Spleen (tissue), 11 donors: ENCODE measurements at regions not wholly inside any gene's neighbourhood (a gene's known extent, or its start where the extent isn't known, plus 50 kb on each side); places are given as distances from the start of the nearest gene placed in this dataset.

ENCODE experiments used
- DNase-seq: peaks from one replicate; pipeline ENCODE4 v3.0.0-alpha.2; 2020
- H3K27ac ChIP-seq, 8 donors: fragments of 200-600 bp; sonication (generic) in 7 of 8; 1 replicate in 4 of 8; 2 replicates in 4 of 8; pipeline versions ENCODE4 v1.5.0 to v1.8.0; 2016 to 2021; ENCODE audit warnings: inconsistent platforms in 4 of 8, mild to moderate bottlenecking in 4 of 8, moderate library complexity in 1 of 8
- H3K27me3 ChIP-seq, 7 donors: fragments of 200-600 bp; sonication (generic) in 6 of 7; replicated peaks in 1 of 7; 1 replicate in 4 of 7; 2 replicates in 3 of 7; pipeline versions ENCODE4 v1.5.0 to v1.8.0; 2016 to 2021; ENCODE audit warnings: inconsistent platforms in 3 of 7, mild to moderate bottlenecking in 1 of 7
- H3K36me3 ChIP-seq, 6 donors: fragments of 200-600 bp; sonication (generic) in 5 of 6; 1 replicate in 4 of 6; 2 replicates in 2 of 6; pipeline versions ENCODE4 v1.5.0 to v1.8.0; 2016 to 2021; ENCODE audit warnings: inconsistent platforms in 2 of 6
- H3K4me1 ChIP-seq, 6 donors: fragments of 200-600 bp; sonication (generic) in 5 of 6; 1 replicate in 3 of 6; 2 replicates in 3 of 6; pipeline versions ENCODE4 v1.5.0 to v1.8.0; 2016 to 2021; ENCODE audit warnings: inconsistent platforms in 3 of 6
- H3K4me3 ChIP-seq, 8 donors: fragments of 200-600 bp; sonication (generic) in 7 of 8; 1 replicate in 4 of 8; 2 replicates in 4 of 8; pipeline versions ENCODE4 v1.5.0 to v1.8.0; 2016 to 2021; ENCODE audit warnings: inconsistent platforms in 4 of 8, mild to moderate bottlenecking in 4 of 8, moderate library complexity in 2 of 8
- H3K9me3 ChIP-seq, 8 donors: fragments of 200-600 bp; sonication (generic) in 7 of 8; 1 replicate in 4 of 8; 2 replicates in 4 of 8; pipeline versions ENCODE4 v1.5.0 to v1.8.0; 2016 to 2021; ENCODE audit warnings: inconsistent platforms in 4 of 8
- POLR2A ChIP-seq, 3 donors: fragments of 450-650 bp; IDR thresholded peaks; one replicate each; pipeline ENCODE4 v1.5.1; 2017; ENCODE audit warnings: antibody characterized with exemption in 3 of 3, mild to moderate bottlenecking in 1 of 3
- POLR2AphosphoS5 ChIP-seq, 3 donors: sonication (generic); formaldehyde crosslinking; IDR thresholded peaks; one replicate each; pipeline ENCODE4 v1.5.1; 2017; ENCODE audit warnings: antibody characterized with exemption in 3 of 3
- WGBS, 5 donors: extraction: QIAGEN DNeasy Blood & Tissue Kit in 3 of 5; methylation state at CpG; one replicate each; pipeline versions ENCODE4 v1.1.5 to v1.1.7; 2013 to 2018; 5-methylcytosine and 5-hydroxymethylcytosine counted together
- intact Hi-C: fragments of 100-400 bp; cut with DNase I; formaldehyde crosslinking; loops from one replicate; pipeline ENCODE4 v1.15.0; 2023; ENCODE audit warnings: low total_unique reads
- TF ChIP-seq, protein P1 (sequence below), 11 experiments: fragments of 200-600 bp in 7 of 11; fragments of 450-650 bp in 4 of 11; sonication (generic) in 4 of 11; IDR thresholded peaks in 8 of 11; conservative IDR thresholded peaks in 3 of 11; 1 replicate in 7 of 11; 2 replicates in 4 of 11; pipeline versions ENCODE4 v1.4.0 to v1.8.0; 2016 to 2021; ENCODE audit warnings: antibody characterized with exemption in 11 of 11, inconsistent platforms in 4 of 11, mild to moderate bottlenecking in 1 of 11
- donor health status: healthy with polysubstance abuse.
- donor health status: DM: no; HTN: no; CAD: no; lungs with moderate emphysema.
- donor health status: DM: no; HTN: no; CAD: no.
- donor health status: Bipolar disorder and iron deficiency.
- donor health status: healthy.
- donor health status: DM: no; HTN: no; CAD: no.
- donor health status: DM: yes; HTN: yes; CAD: no.

DNA sequence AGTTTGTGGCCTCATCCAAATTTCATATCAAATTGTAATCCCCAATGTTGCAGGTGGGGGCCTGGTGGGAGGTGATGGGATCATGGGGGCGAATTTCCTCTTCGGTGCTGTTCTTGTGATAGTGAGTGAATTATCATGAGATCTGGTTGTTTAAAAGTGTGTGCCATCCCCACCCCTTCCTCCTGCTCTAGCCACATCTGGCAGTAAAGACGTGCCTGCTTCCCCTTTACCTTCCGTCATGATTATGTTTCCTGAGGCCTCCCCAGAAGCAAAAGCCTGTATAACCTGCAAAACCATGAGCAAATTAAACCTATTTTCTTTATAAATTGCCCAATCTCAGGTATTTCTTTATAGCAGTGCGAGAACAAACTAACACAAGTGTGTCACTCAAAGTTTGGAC lies 71.0 kb upstream of the MOCS2 start:
- 24 to 47% (median 31%) methylated on average over 5 of the region's 5 CpGs for WGBS, 5 donors
- Histone ChIP-seq H3K27ac (no peak overlapping the region), H3K36me3 (no peaks in the 10 kb centered on the region), H3K4me3 (no peak overlapping the region), H3K9me3 (peaks cover 0 to 7% (median 0%) of the 10 kb centered on the region in 8 donors), H3K27me3 (no peaks in the 10 kb centered on the region), H3K4me1 (no peaks in the 10 kb centered on the region)
- intact Hi-C loops: no loop called here
- no peak for TF ChIP-seq POLR2AphosphoS5 (IDR thresholded peaks at IDR 0.05)
- TF ChIP-seq, protein P1, sequence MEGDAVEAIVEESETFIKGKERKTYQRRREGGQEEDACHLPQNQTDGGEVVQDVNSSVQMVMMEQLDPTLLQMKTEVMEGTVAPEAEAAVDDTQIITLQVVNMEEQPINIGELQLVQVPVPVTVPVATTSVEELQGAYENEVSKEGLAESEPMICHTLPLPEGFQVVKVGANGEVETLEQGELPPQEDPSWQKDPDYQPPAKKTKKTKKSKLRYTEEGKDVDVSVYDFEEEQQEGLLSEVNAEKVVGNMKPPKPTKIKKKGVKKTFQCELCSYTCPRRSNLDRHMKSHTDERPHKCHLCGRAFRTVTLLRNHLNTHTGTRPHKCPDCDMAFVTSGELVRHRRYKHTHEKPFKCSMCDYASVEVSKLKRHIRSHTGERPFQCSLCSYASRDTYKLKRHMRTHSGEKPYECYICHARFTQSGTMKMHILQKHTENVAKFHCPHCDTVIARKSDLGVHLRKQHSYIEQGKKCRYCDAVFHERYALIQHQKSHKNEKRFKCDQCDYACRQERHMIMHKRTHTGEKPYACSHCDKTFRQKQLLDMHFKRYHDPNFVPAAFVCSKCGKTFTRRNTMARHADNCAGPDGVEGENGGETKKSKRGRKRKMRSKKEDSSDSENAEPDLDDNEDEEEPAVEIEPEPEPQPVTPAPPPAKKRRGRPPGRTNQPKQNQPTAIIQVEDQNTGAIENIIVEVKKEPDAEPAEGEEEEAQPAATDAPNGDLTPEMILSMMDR (IDR thresholded peaks at IDR 0.05 in 8 of 11, conservative IDR thresholded peaks at IDR 0.05 in 3 of 11): no peak
- TF ChIP-seq POLR2A (IDR thresholded peaks at IDR 0.05): no peak
- no peak for DNase-seq

DNA sequence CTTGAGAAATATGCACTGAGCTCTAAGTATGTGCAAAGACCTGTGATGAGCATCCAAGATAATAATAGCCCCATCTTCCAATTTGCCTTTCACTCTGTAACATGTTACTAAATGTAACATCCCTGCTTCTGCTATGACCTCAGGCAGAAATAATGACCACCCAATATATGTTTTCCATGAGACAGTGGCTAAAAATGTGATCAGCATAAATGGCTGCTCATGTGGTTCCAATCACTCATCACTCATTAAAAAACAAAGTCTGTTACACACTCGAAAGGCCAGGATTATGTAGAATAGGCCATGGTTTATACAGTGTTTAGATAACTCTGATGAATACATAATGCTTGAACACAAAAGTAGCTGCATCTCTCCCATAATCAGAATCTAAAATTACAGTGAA lies 71.4 kb upstream of the MOCS2 start:
- no peak for DNase-seq
- WGBS, 5 donors: 81 to 97% (median 93%) methylated on average over 1 of the region's 1 CpG
- intact Hi-C loops: no loop called here

DNA sequence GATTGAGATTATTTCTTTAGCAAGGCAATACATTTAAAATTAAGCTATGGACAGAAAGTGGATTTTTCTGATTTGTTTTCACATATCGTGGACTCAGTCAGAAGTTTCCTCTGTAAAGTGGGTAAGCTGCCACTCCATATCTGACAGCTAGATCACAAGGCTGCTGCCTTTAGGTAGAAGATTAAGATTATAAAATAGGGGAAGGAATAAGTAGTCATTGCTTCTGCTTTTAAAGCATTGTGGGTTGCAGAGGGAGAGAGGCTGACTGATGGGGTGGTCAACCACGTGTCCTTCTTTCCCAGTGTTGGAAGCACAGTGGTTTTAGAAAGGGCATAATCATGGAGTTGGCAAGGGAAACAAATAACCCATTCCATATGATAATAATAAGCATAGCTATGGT lies 74.3 kb upstream of the MOCS2 start:
- intact Hi-C loops: no loop called here
- Histone ChIP-seq H3K4me3 (no peak overlapping the region), H3K9me3 (peaks cover 0 to 19% (median 3%) of the 10 kb centered on the region in 8 donors), H3K4me1 (no peaks in the 10 kb centered on the region), H3K27ac (no peak overlapping the region), H3K27me3 (no peaks in the 10 kb centered on the region), H3K36me3 (no peaks in the 10 kb centered on the region)
- DNase-seq: no peak
- TF ChIP-seq POLR2A (IDR thresholded peaks at IDR 0.05) (no peak), POLR2AphosphoS5 (IDR thresholded peaks at IDR 0.05) (no peak)
- TF ChIP-seq, protein P1 (IDR thresholded peaks at IDR 0.05 in 8 of 11, conservative IDR thresholded peaks at IDR 0.05 in 3 of 11): no peak
- 56 to 67% (median 57%) methylated on average over 2 of the region's 2 CpGs for WGBS, 5 donors

More for the DNA sequence above, 71.4 kb upstream of the MOCS2 start:
- H3K27me3 ChIP-seq: no peaks in the 10 kb centered on the region
- peaks cover 0 to 10% (median 2%) of the 10 kb centered on the region in 8 donors for H3K9me3 ChIP-seq
- TF ChIP-seq, protein P1 (IDR thresholded peaks at IDR 0.05 in 8 of 11, conservative IDR thresholded peaks at IDR 0.05 in 3 of 11): no peak
- no peak for TF ChIP-seq POLR2AphosphoS5 (IDR thresholded peaks at IDR 0.05)
- TF ChIP-seq POLR2A (IDR thresholded peaks at IDR 0.05): no peak
- no peak overlapping the region for H3K27ac ChIP-seq
- no peak overlapping the region for H3K4me3 ChIP-seq
- H3K36me3 ChIP-seq: no peaks in the 10 kb centered on the region
- H3K4me1 ChIP-seq: no peaks in the 10 kb centered on the region

DNA sequence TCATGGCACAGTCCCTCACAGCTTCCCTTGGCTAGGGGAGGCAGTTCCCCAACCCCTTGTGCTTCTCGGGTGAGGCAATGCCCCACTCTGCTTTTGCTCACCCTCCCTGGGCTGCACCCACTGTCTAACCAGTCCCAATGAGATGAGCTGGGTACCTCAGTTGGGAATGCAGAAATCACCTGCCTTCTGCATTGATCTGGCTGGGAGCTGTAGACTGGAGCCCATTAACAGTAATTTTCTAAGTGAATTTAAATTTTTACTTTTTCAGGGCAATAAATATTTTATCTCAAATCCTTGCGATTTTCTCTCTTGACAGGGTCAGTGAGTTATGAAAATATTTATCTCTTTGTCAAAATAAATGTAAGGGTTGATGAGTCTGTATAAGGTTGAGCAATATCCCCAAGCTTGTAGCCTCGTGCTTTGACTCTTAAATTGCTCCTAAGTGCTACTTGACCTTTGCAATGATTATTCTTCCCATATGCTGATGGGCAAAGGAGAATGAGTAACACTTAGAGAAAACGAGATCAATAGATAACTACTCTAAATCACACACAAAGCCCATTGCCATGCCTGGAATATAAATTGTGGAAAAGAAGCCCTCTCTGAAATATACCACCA lies 82.1 kb upstream of the MOCS2 start:
- DNase-seq: no peak
- no peaks in the 10 kb centered on the region for H3K36me3 ChIP-seq
- 48 to 70% (median 67%) methylated on average over 4 of the region's 4 CpGs for WGBS, 5 donors
- no peak for TF ChIP-seq POLR2A (IDR thresholded peaks at IDR 0.05)
- no peak for TF ChIP-seq POLR2AphosphoS5 (IDR thresholded peaks at IDR 0.05)
- TF ChIP-seq, protein P1 (IDR thresholded peaks at IDR 0.05 in 8 of 11, conservative IDR thresholded peaks at IDR 0.05 in 3 of 11): no peak
- peaks cover 0 to 28% (median 0%) of the 10 kb centered on the region in 7 donors for H3K27me3 ChIP-seq
- H3K4me1 ChIP-seq: no peaks in the 10 kb centered on the region
- peaks cover 0 to 12% (median 7%) of the 10 kb centered on the region in 8 donors for H3K9me3 ChIP-seq
- no peak overlapping the region for H3K27ac ChIP-seq
- H3K4me3 ChIP-seq: no peak overlapping the region
- intact Hi-C loops: no loop called here
